ENCODE measurements at regions not wholly inside any gene's neighbourhood (a gene's known extent, or its start where the extent isn't known, plus 50 kb on each side); places are given as distances from the start of the nearest gene placed in this dataset.
"Not testable (repeated sequence)": the region's sequence is repeated elsewhere in the genome, so short reads cannot be mapped to it uniquely, and the experiment has no call there.

GRCh38 chr15:44848859-44849258, 107.6 kb upstream of the TERB2 start:
- H3K27me3 ChIP-seq (ENCODE audit: control insufficient read depth in 2 of 2, insufficient read depth in 2 of 2, low read length in 2 of 2); H3K9ac ChIP-seq (ENCODE audit: low read depth in 1 of 2, low read length in 2 of 2); H3K36me3 ChIP-seq (ENCODE audit: control insufficient read depth in 2 of 2, insufficient read depth in 2 of 2, low read length in 2 of 2); H3K27ac ChIP-seq (ENCODE audit: low read depth in 2 of 2, low read length in 2 of 2); H3K4me1 ChIP-seq (ENCODE audit: control insufficient read depth in 2 of 2, insufficient read depth in 2 of 2, low read length in 2 of 2); H3K9me3 ChIP-seq (ENCODE audit: control insufficient read depth in 2 of 2, low read length in 2 of 2); H3K4me3 ChIP-seq (ENCODE audit: low read length in 2 of 2): not testable (repeated sequence)

- not testable (repeated sequence) for H3K9me3 ChIP-seq (ENCODE audit: control insufficient read depth in 2 of 2, low read length in 2 of 2); H3K36me3 ChIP-seq (ENCODE audit: control insufficient read depth in 2 of 2, insufficient read depth in 2 of 2, low read length in 2 of 2); H3K9ac ChIP-seq (ENCODE audit: low read depth in 1 of 2, low read length in 2 of 2); H3K4me1 ChIP-seq (ENCODE audit: control insufficient read depth in 2 of 2, insufficient read depth in 2 of 2, low read length in 2 of 2); H3K4me3 ChIP-seq (ENCODE audit: low read length in 2 of 2); H3K27ac ChIP-seq (ENCODE audit: low read depth in 2 of 2, low read length in 2 of 2); H3K27me3 ChIP-seq (ENCODE audit: control insufficient read depth in 2 of 2, insufficient read depth in 2 of 2, low read length in 2 of 2)
Measured at GRCh38 chr15:44849701-44850403, 106.6 kb upstream of the TERB2 start.

GRCh38 chr15:44853304-44853950, 103.1 kb upstream of the TERB2 start:
- not testable (repeated sequence) for H3K36me3 ChIP-seq (ENCODE audit: control insufficient read depth in 2 of 2, insufficient read depth in 2 of 2, low read length in 2 of 2); H3K4me3 ChIP-seq (ENCODE audit: low read length in 2 of 2); H3K27me3 ChIP-seq (ENCODE audit: control insufficient read depth in 2 of 2, insufficient read depth in 2 of 2, low read length in 2 of 2); H3K9ac ChIP-seq (ENCODE audit: low read depth in 1 of 2, low read length in 2 of 2); H3K4me1 ChIP-seq (ENCODE audit: control insufficient read depth in 2 of 2, insufficient read depth in 2 of 2, low read length in 2 of 2); H3K9me3 ChIP-seq (ENCODE audit: control insufficient read depth in 2 of 2, low read length in 2 of 2); H3K27ac ChIP-seq (ENCODE audit: low read depth in 2 of 2, low read length in 2 of 2)

- not testable (repeated sequence) for H3K9me3 ChIP-seq (ENCODE audit: control insufficient read depth in 2 of 2, low read length in 2 of 2); H3K27ac ChIP-seq (ENCODE audit: low read depth in 2 of 2, low read length in 2 of 2); H3K36me3 ChIP-seq (ENCODE audit: control insufficient read depth in 2 of 2, insufficient read depth in 2 of 2, low read length in 2 of 2); H3K9ac ChIP-seq (ENCODE audit: low read depth in 1 of 2, low read length in 2 of 2); H3K27me3 ChIP-seq (ENCODE audit: control insufficient read depth in 2 of 2, insufficient read depth in 2 of 2, low read length in 2 of 2); H3K4me3 ChIP-seq (ENCODE audit: low read length in 2 of 2); H3K4me1 ChIP-seq (ENCODE audit: control insufficient read depth in 2 of 2, insufficient read depth in 2 of 2, low read length in 2 of 2)
Measured at GRCh38 chr15:44854696-44855095, 101.8 kb upstream of the TERB2 start.

- not testable (repeated sequence) for H3K36me3 ChIP-seq (ENCODE audit: control insufficient read depth in 2 of 2, insufficient read depth in 2 of 2, low read length in 2 of 2); H3K4me3 ChIP-seq (ENCODE audit: low read length in 2 of 2); H3K27me3 ChIP-seq (ENCODE audit: control insufficient read depth in 2 of 2, insufficient read depth in 2 of 2, low read length in 2 of 2); H3K4me1 ChIP-seq (ENCODE audit: control insufficient read depth in 2 of 2, insufficient read depth in 2 of 2, low read length in 2 of 2); H3K9ac ChIP-seq (ENCODE audit: low read depth in 1 of 2, low read length in 2 of 2); H3K27ac ChIP-seq (ENCODE audit: low read depth in 2 of 2, low read length in 2 of 2); H3K9me3 ChIP-seq (ENCODE audit: control insufficient read depth in 2 of 2, low read length in 2 of 2)
Measured at GRCh38 chr15:44856284-44856683, 100.2 kb upstream of the TERB2 start.

GRCh38 chr15:44857164-44857710, 99.2 kb upstream of the TERB2 start:
- H3K9me3 ChIP-seq (ENCODE audit: control insufficient read depth in 2 of 2, low read length in 2 of 2); H3K9ac ChIP-seq (ENCODE audit: low read depth in 1 of 2, low read length in 2 of 2); H3K4me3 ChIP-seq (ENCODE audit: low read length in 2 of 2); H3K27me3 ChIP-seq (ENCODE audit: control insufficient read depth in 2 of 2, insufficient read depth in 2 of 2, low read length in 2 of 2); H3K27ac ChIP-seq (ENCODE audit: low read depth in 2 of 2, low read length in 2 of 2); H3K4me1 ChIP-seq (ENCODE audit: control insufficient read depth in 2 of 2, insufficient read depth in 2 of 2, low read length in 2 of 2); H3K36me3 ChIP-seq (ENCODE audit: control insufficient read depth in 2 of 2, insufficient read depth in 2 of 2, low read length in 2 of 2): not testable (repeated sequence)

GRCh38 chr15:44859088-44859487, 97.4 kb upstream of the TERB2 start:
- H3K4me3 ChIP-seq (ENCODE audit: low read length in 2 of 2); H3K9me3 ChIP-seq (ENCODE audit: control insufficient read depth in 2 of 2, low read length in 2 of 2); H3K27ac ChIP-seq (ENCODE audit: low read depth in 2 of 2, low read length in 2 of 2); H3K36me3 ChIP-seq (ENCODE audit: control insufficient read depth in 2 of 2, insufficient read depth in 2 of 2, low read length in 2 of 2); H3K9ac ChIP-seq (ENCODE audit: low read depth in 1 of 2, low read length in 2 of 2); H3K27me3 ChIP-seq (ENCODE audit: control insufficient read depth in 2 of 2, insufficient read depth in 2 of 2, low read length in 2 of 2); H3K4me1 ChIP-seq (ENCODE audit: control insufficient read depth in 2 of 2, insufficient read depth in 2 of 2, low read length in 2 of 2): not testable (repeated sequence)

GRCh38 chr15:44860168-44860567, 96.3 kb upstream of the TERB2 start:
- not testable (repeated sequence) for H3K27ac ChIP-seq (ENCODE audit: low read depth in 2 of 2, low read length in 2 of 2); H3K27me3 ChIP-seq (ENCODE audit: control insufficient read depth in 2 of 2, insufficient read depth in 2 of 2, low read length in 2 of 2); H3K9ac ChIP-seq (ENCODE audit: low read depth in 1 of 2, low read length in 2 of 2); H3K36me3 ChIP-seq (ENCODE audit: control insufficient read depth in 2 of 2, insufficient read depth in 2 of 2, low read length in 2 of 2); H3K4me1 ChIP-seq (ENCODE audit: control insufficient read depth in 2 of 2, insufficient read depth in 2 of 2, low read length in 2 of 2); H3K9me3 ChIP-seq (ENCODE audit: control insufficient read depth in 2 of 2, low read length in 2 of 2); H3K4me3 ChIP-seq (ENCODE audit: low read length in 2 of 2)

GRCh38 chr15:44861439-44861910, 95.0 kb upstream of the TERB2 start:
- Histone ChIP-seq H3K9me3 (ENCODE audit: control insufficient read depth in 2 of 2, low read length in 2 of 2) (no peaks in the 10 kb centered on the region), H3K4me3 (ENCODE audit: low read length in 2 of 2) (no peak overlapping the region), H3K4me1 (ENCODE audit: control insufficient read depth in 2 of 2, insufficient read depth in 2 of 2, low read length in 2 of 2) (no peaks in the 10 kb centered on the region), H3K27me3 (ENCODE audit: control insufficient read depth in 2 of 2, insufficient read depth in 2 of 2, low read length in 2 of 2) (no peaks in the 10 kb centered on the region), H3K9ac (ENCODE audit: low read depth in 1 of 2, low read length in 2 of 2) (no peak overlapping the region), H3K36me3 (ENCODE audit: control insufficient read depth in 2 of 2, insufficient read depth in 2 of 2, low read length in 2 of 2) (no peaks in the 10 kb centered on the region), H3K27ac (ENCODE audit: low read depth in 2 of 2, low read length in 2 of 2) (no peak overlapping the region)

GRCh38 chr15:44861917-44862316, 94.6 kb upstream of the TERB2 start:
- Histone ChIP-seq H3K4me1 (ENCODE audit: control insufficient read depth in 2 of 2, insufficient read depth in 2 of 2, low read length in 2 of 2) (no peaks in the 10 kb centered on the region), H3K27ac (ENCODE audit: low read depth in 2 of 2, low read length in 2 of 2) (no peak overlapping the region), H3K9ac (ENCODE audit: low read depth in 1 of 2, low read length in 2 of 2) (no peak overlapping the region), H3K4me3 (ENCODE audit: low read length in 2 of 2) (no peak overlapping the region), H3K9me3 (ENCODE audit: control insufficient read depth in 2 of 2, low read length in 2 of 2) (no peaks in the 10 kb centered on the region), H3K36me3 (ENCODE audit: control insufficient read depth in 2 of 2, insufficient read depth in 2 of 2, low read length in 2 of 2) (no peaks in the 10 kb centered on the region), H3K27me3 (ENCODE audit: control insufficient read depth in 2 of 2, insufficient read depth in 2 of 2, low read length in 2 of 2) (no peaks in the 10 kb centered on the region)

Data from mucosa of rectum (tissue), 2 donors.